Naive thymus-derived CD4-positive, alpha-beta T cell (primary cell): ENCODE measurements at regions not wholly inside any gene's neighbourhood (a gene's known extent, or its start where the extent isn't known, plus 50 kb on each side); places are given as distances from the start of the nearest gene placed in this dataset.

ENCODE experiments used
- ATAC-seq: fragments of 150-1000 bp; cut with Tn5 transposase; 2 replicates; pipeline ENCODE4 v1.10.0; 2021; ENCODE audit warnings: mild to moderate bottlenecking, moderate library complexity
- CTCF ChIA-PET: fragments of 350-600 bp; sonication (Branson Sonifier 250); formaldehyde crosslinking; loops from one replicate; lab custom pipeline; 2021; ENCODE audit warnings: antibody characterized with exemption; lab: Charles Lee
- POLR2A ChIA-PET: fragments of 350-600 bp; sonication (Branson Sonifier 250); formaldehyde crosslinking; loops from one replicate; lab custom pipeline; 2021; ENCODE audit warnings: antibody characterized with exemption, inconsistent platforms; lab: Charles Lee
- DNase-seq, 9 donors: peaks; one replicate each; pipeline versions ENCODE4 v3.0.0 to v3.0.0-alpha.2; 2020 to 2022; ENCODE audit warnings: mixed read lengths in 1 of 9
- H3K27ac ChIP-seq: one replicate; pipeline ENCODE4 v1.7.0; 2013; ENCODE audit warnings: mild to moderate bottlenecking, low read depth, low read length, moderate library complexity
- H3K27me3 ChIP-seq, 2 donors: one replicate each; pipeline ENCODE4 v1.7.0; 2013; ENCODE audit warnings: low read length in 2 of 2, mild to moderate bottlenecking in 2 of 2, moderate library complexity in 2 of 2; ENCODE audit not compliant: control insufficient read depth in 2 of 2, insufficient read depth in 2 of 2
- H3K36me3 ChIP-seq, 3 experiments: 1 replicate in 2 of 3; 2 replicates in 1 of 3; pipeline ENCODE4 v1.7.0; 2013; ENCODE audit warnings: low read length in 3 of 3, mild to moderate bottlenecking in 3 of 3, moderate library complexity in 1 of 3; ENCODE audit not compliant: insufficient read depth in 3 of 3, control insufficient read depth in 2 of 3
- H3K4me1 ChIP-seq, 2 donors: one replicate each; pipeline ENCODE4 v1.7.0; 2013; ENCODE audit warnings: low read length in 2 of 2, mild to moderate bottlenecking in 2 of 2, moderate library complexity in 1 of 2; ENCODE audit not compliant: control insufficient read depth in 2 of 2, insufficient read depth in 2 of 2
- H3K4me3 ChIP-seq: 2 replicates; pipeline ENCODE4 v1.7.0; 2013; ENCODE audit warnings: mild to moderate bottlenecking, low read length
- H3K9me3 ChIP-seq, 3 experiments: 1 replicate in 2 of 3; 2 replicates in 1 of 3; pipeline ENCODE4 v1.7.0; 2013; ENCODE audit warnings: low read length in 3 of 3; ENCODE audit not compliant: control insufficient read depth in 2 of 3
- H3K27ac Mint-ChIP-seq, 9 donors: one replicate each; pipeline ENCODE4 v1.8.0; 2020 to 2022; ENCODE audit warnings: mixed read lengths in 9 of 9, mild to moderate bottlenecking in 8 of 9, moderate library complexity in 5 of 9, inconsistent platforms in 2 of 9
- H3K27me3 Mint-ChIP-seq, 5 donors: one replicate each; pipeline ENCODE4 v1.8.0; 2021 to 2022; ENCODE audit warnings: mixed read lengths in 5 of 5, mild to moderate bottlenecking in 1 of 5
- H3K36me3 Mint-ChIP-seq, 5 donors: one replicate each; pipeline ENCODE4 v1.8.0; 2020 to 2022; ENCODE audit warnings: mixed read lengths in 5 of 5, mild to moderate bottlenecking in 3 of 5, inconsistent platforms in 1 of 5
- H3K4me1 Mint-ChIP-seq, 7 donors: one replicate each; pipeline ENCODE4 v1.8.0; 2020 to 2022; ENCODE audit warnings: mixed read lengths in 7 of 7, mild to moderate bottlenecking in 3 of 7, inconsistent platforms in 1 of 7
- H3K4me3 Mint-ChIP-seq, 10 donors: one replicate each; pipeline ENCODE4 v1.8.0; 2020 to 2022; ENCODE audit warnings: mild to moderate bottlenecking in 10 of 10, mixed read lengths in 10 of 10, moderate library complexity in 6 of 10, inconsistent platforms in 2 of 10
- H3K9me3 Mint-ChIP-seq, 11 donors: one replicate each; pipeline ENCODE4 v1.8.0; 2020 to 2022; ENCODE audit warnings: mixed read lengths in 11 of 11, mild to moderate bottlenecking in 4 of 11, inconsistent platforms in 1 of 11, moderate library complexity in 1 of 11
- intact Hi-C, 2 donors: fragments of 100-400 bp; cut with micrococcal nuclease; formaldehyde crosslinking; loops; one replicate each; pipeline ENCODE4 v1.15.1; 2023

DNA sequence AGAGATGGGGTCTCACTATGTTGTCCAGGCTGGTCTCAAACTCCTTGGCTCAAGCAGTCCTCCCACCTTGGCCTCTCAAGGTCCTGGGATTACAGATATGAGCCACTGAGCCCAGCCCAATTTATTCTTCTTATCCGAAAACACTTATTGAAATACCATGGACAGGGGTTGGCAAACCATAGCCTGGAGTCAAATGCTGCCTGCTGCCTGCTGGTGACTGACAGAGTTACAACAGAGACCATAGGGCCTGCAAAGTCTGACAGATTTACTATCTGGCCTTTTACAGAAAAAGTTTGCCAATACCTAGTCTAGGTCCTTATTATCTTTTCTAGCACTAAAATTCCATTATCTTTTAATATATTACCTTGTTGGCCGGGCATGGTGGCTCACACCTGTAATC is 87.1 kb upstream of the ZNF281 start:
- Mint-ChIP-seq H3K9me3 (peaks cover 0 to 5% (median 0%) of the 10 kb centered on the region in 11 donors), H3K4me1 (no peaks in the 10 kb centered on the region), H3K4me3 (no peak overlapping the region), H3K36me3 (no peaks in the 10 kb centered on the region), H3K27me3 (peaks cover 0 to 22% (median 5%) of the 10 kb centered on the region in 5 donors), H3K27ac (no peak overlapping the region)
- Histone ChIP-seq H3K9me3 (no peaks in the 10 kb centered on the region), H3K4me1 (no peaks in the 10 kb centered on the region), H3K27me3 (no peaks in the 10 kb centered on the region), H3K36me3 (no peaks in the 10 kb centered on the region), H3K27ac (no peak overlapping the region), H3K4me3 (no peak overlapping the region)
- POLR2A ChIA-PET = no interaction called here
- CTCF ChIA-PET = interaction anchor here (0.9 kb wide), 1 partner anchor 189 kb away, joined by 3 read pairs; no protein-coding TSS in a partner anchor
- intact Hi-C loops = no loop called here
- no peak for DNase-seq
- no peak for ATAC-seq

DNA sequence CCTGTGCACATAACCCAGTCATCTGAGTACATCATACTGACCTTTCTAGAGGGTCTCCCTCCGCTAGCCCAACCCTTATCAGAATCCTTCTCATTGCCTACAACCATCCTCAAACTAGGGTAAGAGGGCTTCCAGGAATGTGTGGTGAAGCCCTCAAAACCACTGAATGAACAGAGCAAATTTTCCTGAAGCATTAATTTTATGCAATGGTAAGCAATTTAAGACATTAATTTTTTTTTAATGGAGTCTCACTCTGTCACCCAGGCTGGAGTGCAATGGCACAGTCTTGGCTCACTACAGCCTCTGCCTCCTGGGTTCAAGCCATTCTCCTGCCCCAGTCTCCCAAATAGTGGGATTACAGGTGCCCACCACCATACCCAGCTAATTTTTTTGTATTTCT is 86.1 kb upstream of the ZNF281 start:
- ATAC-seq (no peak), DNase-seq (no peak)
- no peak overlapping the region for H3K4me3 ChIP-seq
- H3K27me3 ChIP-seq = no peaks in the 10 kb centered on the region
- intact Hi-C loops = no loop called here
- no peak overlapping the region for H3K27ac Mint-ChIP-seq
- no peaks in the 10 kb centered on the region for H3K4me1 Mint-ChIP-seq
- no peaks in the 10 kb centered on the region for H3K36me3 Mint-ChIP-seq
- no peak overlapping the region for H3K4me3 Mint-ChIP-seq
- H3K4me1 ChIP-seq = no peaks in the 10 kb centered on the region
- no peaks in the 10 kb centered on the region for H3K9me3 ChIP-seq
- peaks cover 0 to 5% (median 0%) of the 10 kb centered on the region in 11 donors for H3K9me3 Mint-ChIP-seq
- CTCF ChIA-PET = no interaction called here
- POLR2A ChIA-PET = no interaction called here
- peaks cover 0 to 29% (median 5%) of the 10 kb centered on the region in 5 donors for H3K27me3 Mint-ChIP-seq
- no peak overlapping the region for H3K27ac ChIP-seq
- H3K36me3 ChIP-seq = no peaks in the 10 kb centered on the region

DNA sequence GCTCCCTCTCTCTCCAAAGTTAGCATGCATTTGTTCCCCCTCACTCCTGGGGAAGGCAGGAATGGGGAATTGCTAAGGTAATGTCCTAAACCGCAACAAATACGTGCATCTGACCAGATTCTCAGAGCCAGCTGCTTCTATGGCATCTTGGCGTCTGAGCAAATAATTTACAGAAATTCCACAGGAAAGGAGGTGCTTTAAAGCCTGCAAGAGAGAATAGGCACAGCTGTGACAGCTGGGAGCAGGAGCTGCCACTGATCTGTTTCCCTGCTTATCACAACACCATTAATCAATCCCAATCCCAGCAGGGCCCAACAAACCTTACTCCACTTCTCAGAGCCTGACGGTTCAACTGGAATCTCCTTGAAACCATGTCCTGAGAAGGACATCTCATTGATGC is 83.5 kb upstream of the ZNF281 start:
- no peaks in the 10 kb centered on the region for H3K9me3 ChIP-seq
- H3K36me3 ChIP-seq = no peaks in the 10 kb centered on the region
- Mint-ChIP-seq H3K27me3 (peaks cover 0 to 41% (median 4%) of the 10 kb centered on the region in 5 donors), H3K4me3 (no peak overlapping the region), H3K27ac (no peak overlapping the region), H3K36me3 (no peaks in the 10 kb centered on the region), H3K9me3 (peaks cover 0 to under 1% (median 0%) of the 10 kb centered on the region in 11 donors), H3K4me1 (peaks cover 0 to 4% (median 0%) of the 10 kb centered on the region in 7 donors)
- intact Hi-C loops = no loop called here
- CTCF ChIA-PET = interaction anchor here (1.5 kb wide), 1 partner anchor 214 kb away, joined by 8 read pairs; no protein-coding TSS in a partner anchor
- H3K4me1 ChIP-seq = no peaks in the 10 kb centered on the region
- POLR2A ChIA-PET = no interaction called here
- H3K4me3 ChIP-seq = no peak overlapping the region
- no peak overlapping the region for H3K27ac ChIP-seq
- no peaks in the 10 kb centered on the region for H3K27me3 ChIP-seq
- DNase-seq (no peak), ATAC-seq (no peak)

- ChIA-PET CTCF (interaction anchor here (0.7 to 1.3 kb wide), 6 partner anchors 9 to 1016 kb away, joined by 3 to 7 read pairs (median 4); no protein-coding TSS in a partner anchor), POLR2A (no interaction called here)
- no peaks in the 10 kb centered on the region for H3K36me3 Mint-ChIP-seq
- no peaks in the 10 kb centered on the region for H3K27me3 ChIP-seq
- H3K27ac Mint-ChIP-seq = no peak overlapping the region
- intact Hi-C loops = no loop called here
- no peaks in the 10 kb centered on the region for H3K36me3 ChIP-seq
- peaks cover 0 to 1% (median 0%) of the 10 kb centered on the region in 11 donors for H3K9me3 Mint-ChIP-seq
- H3K4me3 ChIP-seq = no peak overlapping the region
- no peak overlapping the region for H3K27ac ChIP-seq
- H3K4me3 Mint-ChIP-seq = no peak overlapping the region
- no peaks in the 10 kb centered on the region for H3K9me3 ChIP-seq
- H3K4me1 Mint-ChIP-seq = peaks cover 0 to 9% (median 0%) of the 10 kb centered on the region in 7 donors
- H3K4me1 ChIP-seq = no peaks in the 10 kb centered on the region
- H3K27me3 Mint-ChIP-seq = peaks cover 0 to 37% (median 0%) of the 10 kb centered on the region in 5 donors
- no peak for DNase-seq
- ATAC-seq = no peak
Measured at GRCh38 chr1:200491103-200491502, 81.3 kb upstream of the ZNF281 start.

- Mint-ChIP-seq H3K9me3 (peaks cover 0 to 1% (median 0%) of the 10 kb centered on the region in 11 donors), H3K36me3 (no peaks in the 10 kb centered on the region), H3K4me3 (no peak overlapping the region), H3K4me1 (peaks cover 0 to 9% (median 0%) of the 10 kb centered on the region in 7 donors), H3K27me3 (peaks cover 0 to 33% (median 6%) of the 10 kb centered on the region in 5 donors), H3K27ac (no peak overlapping the region)
- intact Hi-C loops = no loop called here
- no peaks in the 10 kb centered on the region for H3K4me1 ChIP-seq
- no peaks in the 10 kb centered on the region for H3K36me3 ChIP-seq
- DNase-seq (no peak), ATAC-seq (no peak)
- H3K27ac ChIP-seq = no peak overlapping the region
- ChIA-PET POLR2A (no interaction called here), CTCF (interaction anchor here (0.8 to 1.3 kb wide), 5 partner anchors 10 to 803 kb away, joined by 3 to 5 read pairs (median 3); no protein-coding TSS in a partner anchor)
- no peaks in the 10 kb centered on the region for H3K9me3 ChIP-seq
- no peaks in the 10 kb centered on the region for H3K27me3 ChIP-seq
- no peak overlapping the region for H3K4me3 ChIP-seq
Measured at GRCh38 chr1:200490183-200490582, 80.3 kb upstream of the ZNF281 start.

DNA sequence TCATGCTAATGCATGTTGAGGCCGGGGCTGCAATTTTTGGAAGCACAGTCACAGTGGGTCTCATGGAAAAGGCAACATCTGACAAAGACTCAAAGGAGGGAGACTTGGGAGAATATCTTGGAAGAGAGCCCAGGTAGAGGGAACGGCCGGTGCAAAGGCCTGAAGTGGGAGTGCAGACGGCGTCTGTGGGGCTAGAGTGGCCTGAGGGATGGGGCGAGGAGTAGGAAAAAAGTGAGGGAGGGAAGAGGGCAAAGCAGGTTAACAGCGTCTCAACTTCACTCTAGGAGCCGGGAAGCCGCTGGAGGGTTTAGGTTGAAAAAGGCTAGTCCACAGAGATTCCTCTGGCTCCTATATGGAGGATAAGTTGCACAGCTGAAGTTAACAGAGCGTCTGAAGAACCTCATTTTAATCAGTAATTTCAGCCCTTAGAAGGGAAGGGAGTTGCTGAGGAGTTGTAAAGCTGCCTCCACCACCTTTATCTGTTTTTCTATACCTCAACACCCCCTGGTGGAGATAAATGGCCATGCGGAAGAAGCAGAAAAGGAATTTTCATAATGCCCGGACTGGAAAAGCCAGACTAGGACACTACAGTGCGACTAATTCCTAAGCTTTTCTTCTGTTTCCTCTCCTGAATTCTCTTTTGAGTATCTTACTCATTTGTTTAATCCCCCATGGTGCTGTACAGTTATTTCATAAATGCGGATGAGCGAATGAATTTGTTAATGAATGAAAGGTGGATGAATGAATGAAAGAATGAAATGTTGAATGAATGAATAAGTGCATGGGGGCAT is 78.7 kb upstream of the ZNF281 start:
- Mint-ChIP-seq H3K27me3 (peaks cover 0 to 29% (median 11%) of the 10 kb centered on the region in 5 donors), H3K4me1 (peaks cover 0 to 14% (median 0%) of the 10 kb centered on the region in 7 donors), H3K4me3 (no peak overlapping the region), H3K9me3 (peaks cover 0 to 1% (median 0%) of the 10 kb centered on the region in 11 donors), H3K27ac (peak overlapping the region in 1 of 9 donors; percentile 79), H3K36me3 (no peaks in the 10 kb centered on the region)
- intact Hi-C loops = loop anchor here (1.0 to 5.0 kb wide), 10 partner anchors 78 to 804 kb away; partner anchors contain the start of gene ZNF281 (in 1 of the 2)
- peak; percentile 67 for ATAC-seq
- peak in 8 of 9 donors; percentile 38 to 61 (median 56) for DNase-seq
- Histone ChIP-seq H3K4me1 (no peaks in the 10 kb centered on the region), H3K4me3 (no peak overlapping the region), H3K9me3 (no peaks in the 10 kb centered on the region), H3K27ac (no peak overlapping the region), H3K27me3 (no peaks in the 10 kb centered on the region), H3K36me3 (no peaks in the 10 kb centered on the region)
- ChIA-PET POLR2A (interaction anchor here (0.6 to 0.7 kb wide), 2 partner anchors 227 to 908 kb away, joined by 3 read pairs; no protein-coding TSS in a partner anchor), CTCF (interaction anchor here (0.6 to 1.8 kb wide), 6 partner anchors 148 to 804 kb away, joined by 3 to 9 read pairs (median 4); no protein-coding TSS in a partner anchor)
